Kidney epithelial cell (primary cell): ENCODE measurements at regions not wholly inside any gene's neighbourhood (a gene's known extent, or its start where the extent isn't known, plus 50 kb on each side); places are given as distances from the start of the nearest gene placed in this dataset.
A peak's percentile ranks its signal among the peaks of the same experiment; 100 is the strongest.

ENCODE experiments used
- DNase-seq: peaks from one replicate; pipeline ENCODE4 v3.0.0-alpha.2; 2010; ENCODE audit warnings: low read depth
- H3K27me3 ChIP-seq: 2 replicates; pipeline ENCODE4 v1.6.0; 2011; ENCODE audit warnings: low read length; ENCODE audit not compliant: control insufficient read depth, insufficient read depth
- H3K36me3 ChIP-seq: 2 replicates; pipeline ENCODE4 v1.5.1; 2011; ENCODE audit warnings: low read length; ENCODE audit not compliant: control insufficient read depth, insufficient read depth
- H3K4me3 ChIP-seq: 2 replicates; pipeline ENCODE4 v1.5.1; 2011; ENCODE audit warnings: low read depth, mild to moderate bottlenecking, control low read depth, low read length
- TF ChIP-seq, protein P1 (sequence below): IDR thresholded peaks from 2 replicates; pipeline ENCODE4 v1.5.1; 2011; ENCODE audit warnings: mild to moderate bottlenecking, moderate library complexity, low read length, control low read depth, inconsistent platforms; ENCODE audit not compliant: insufficient read depth, poor library complexity, severe bottlenecking

DNA sequence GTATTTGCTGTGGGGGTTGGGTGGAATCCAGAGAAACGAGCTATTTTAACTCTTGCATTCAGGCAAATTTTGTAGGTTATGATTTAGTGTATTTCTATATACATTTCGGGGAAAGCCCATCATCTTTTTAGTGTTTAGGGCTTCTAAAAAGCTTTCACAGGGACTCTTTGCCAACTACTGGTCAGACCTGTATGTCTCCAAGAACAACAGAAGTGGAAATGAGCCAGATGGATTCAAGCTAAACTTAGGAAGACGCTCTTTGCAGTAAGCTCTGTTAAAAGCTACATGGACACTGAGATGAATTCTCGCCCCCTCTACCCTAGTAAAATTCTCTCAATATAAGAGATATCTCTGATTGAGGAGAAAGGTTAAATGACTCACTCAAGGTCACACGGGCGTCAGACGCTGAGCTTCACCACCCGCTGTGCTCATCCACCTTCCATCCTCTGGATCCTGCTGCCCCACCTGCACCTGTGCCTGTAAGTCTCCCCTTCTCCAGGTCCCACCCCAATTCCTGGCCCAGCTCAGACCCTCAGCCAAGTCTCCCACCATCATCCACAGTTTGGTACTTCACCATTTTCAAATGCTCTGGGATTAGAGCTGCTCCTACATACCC is 85.6 kb downstream of the MARCHF4 start:
- Histone ChIP-seq H3K4me3 (no peak overlapping the region), H3K36me3 (no peaks in the 10 kb centered on the region), H3K27me3 (no peaks in the 10 kb centered on the region)
- TF ChIP-seq, protein P1, sequence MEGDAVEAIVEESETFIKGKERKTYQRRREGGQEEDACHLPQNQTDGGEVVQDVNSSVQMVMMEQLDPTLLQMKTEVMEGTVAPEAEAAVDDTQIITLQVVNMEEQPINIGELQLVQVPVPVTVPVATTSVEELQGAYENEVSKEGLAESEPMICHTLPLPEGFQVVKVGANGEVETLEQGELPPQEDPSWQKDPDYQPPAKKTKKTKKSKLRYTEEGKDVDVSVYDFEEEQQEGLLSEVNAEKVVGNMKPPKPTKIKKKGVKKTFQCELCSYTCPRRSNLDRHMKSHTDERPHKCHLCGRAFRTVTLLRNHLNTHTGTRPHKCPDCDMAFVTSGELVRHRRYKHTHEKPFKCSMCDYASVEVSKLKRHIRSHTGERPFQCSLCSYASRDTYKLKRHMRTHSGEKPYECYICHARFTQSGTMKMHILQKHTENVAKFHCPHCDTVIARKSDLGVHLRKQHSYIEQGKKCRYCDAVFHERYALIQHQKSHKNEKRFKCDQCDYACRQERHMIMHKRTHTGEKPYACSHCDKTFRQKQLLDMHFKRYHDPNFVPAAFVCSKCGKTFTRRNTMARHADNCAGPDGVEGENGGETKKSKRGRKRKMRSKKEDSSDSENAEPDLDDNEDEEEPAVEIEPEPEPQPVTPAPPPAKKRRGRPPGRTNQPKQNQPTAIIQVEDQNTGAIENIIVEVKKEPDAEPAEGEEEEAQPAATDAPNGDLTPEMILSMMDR: no peak
- DNase-seq: no peak

- DNase-seq: no peak
- Histone ChIP-seq H3K27me3 (no peaks in the 10 kb centered on the region), H3K4me3 (no peak overlapping the region), H3K36me3 (no peaks in the 10 kb centered on the region)
- TF ChIP-seq, protein P1: no peak
These were observed 86.6 kb downstream of the MARCHF4 start for GRCh38 chr2:216285701-216286100.

- Histone ChIP-seq H3K36me3 (no peaks in the 10 kb centered on the region), H3K4me3 (no peak overlapping the region), H3K27me3 (no peaks in the 10 kb centered on the region)
- TF ChIP-seq, protein P1: no peak
- no peak for DNase-seq
These were observed 87.6 kb downstream of the MARCHF4 start for GRCh38 chr2:216284708-216285107.

- no peak for DNase-seq
- Histone ChIP-seq H3K36me3 (no peaks in the 10 kb centered on the region), H3K27me3 (no peaks in the 10 kb centered on the region), H3K4me3 (no peak overlapping the region)
- TF ChIP-seq, protein P1: peak; percentile 37
These were observed 89.0 kb downstream of the MARCHF4 start for GRCh38 chr2:216283038-216283900.

DNA sequence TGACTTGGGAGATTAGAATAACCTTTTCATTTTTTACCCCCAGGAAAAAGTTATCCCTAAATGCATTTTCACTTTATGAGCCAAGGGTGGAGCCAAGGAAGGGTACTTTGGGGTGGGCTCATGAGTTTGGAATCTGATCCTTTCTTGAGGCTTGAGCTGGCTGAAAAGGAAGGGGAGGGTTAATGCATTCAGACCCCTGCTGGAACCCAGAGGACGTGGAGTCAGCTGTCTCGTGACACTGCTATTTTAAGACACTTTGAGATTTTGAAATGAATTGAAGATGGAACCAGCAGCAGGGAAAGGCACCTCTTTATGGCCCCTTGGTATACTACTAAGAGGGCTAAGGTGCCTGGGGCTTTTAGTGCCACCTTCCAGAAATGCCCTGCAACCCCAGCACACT is 90.4 kb downstream of the MARCHF4 start:
- Histone ChIP-seq H3K27me3 (no peaks in the 10 kb centered on the region), H3K4me3 (no peak overlapping the region), H3K36me3 (no peaks in the 10 kb centered on the region)
- no peak for DNase-seq
- TF ChIP-seq, protein P1: no peak

DNA sequence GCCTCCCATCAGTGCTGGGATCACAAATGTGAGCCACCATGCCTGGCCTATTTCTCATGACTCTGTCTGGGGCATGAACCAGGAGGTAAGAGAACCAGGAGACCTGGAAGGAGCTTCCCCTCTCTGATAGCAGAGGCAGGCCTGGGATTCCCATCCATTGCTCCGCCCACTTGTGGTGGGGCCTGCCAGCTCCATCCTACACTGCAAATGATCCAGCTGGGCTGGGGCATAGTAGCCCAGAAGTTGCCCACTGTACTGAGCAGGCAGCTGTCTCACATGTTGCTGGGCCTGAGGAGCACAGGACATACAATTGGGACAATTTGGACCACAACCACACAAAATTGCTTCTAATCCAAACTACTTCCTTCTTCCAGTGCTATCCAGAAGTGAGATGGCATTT is 91.0 kb downstream of the MARCHF4 start:
- no peak overlapping the region for H3K4me3 ChIP-seq
- TF ChIP-seq, protein P1: no peak
- DNase-seq: no peak
- no peaks in the 10 kb centered on the region for H3K27me3 ChIP-seq
- no peaks in the 10 kb centered on the region for H3K36me3 ChIP-seq
